ENCODE measurements at regions not wholly inside any gene's neighbourhood (a gene's known extent, or its start where the extent isn't known, plus 50 kb on each side); places are given as distances from the start of the nearest gene placed in this dataset.
"Not testable (repeated sequence)": the region's sequence is repeated elsewhere in the genome, so short reads cannot be mapped to it uniquely, and the experiment has no call there.

DNA sequence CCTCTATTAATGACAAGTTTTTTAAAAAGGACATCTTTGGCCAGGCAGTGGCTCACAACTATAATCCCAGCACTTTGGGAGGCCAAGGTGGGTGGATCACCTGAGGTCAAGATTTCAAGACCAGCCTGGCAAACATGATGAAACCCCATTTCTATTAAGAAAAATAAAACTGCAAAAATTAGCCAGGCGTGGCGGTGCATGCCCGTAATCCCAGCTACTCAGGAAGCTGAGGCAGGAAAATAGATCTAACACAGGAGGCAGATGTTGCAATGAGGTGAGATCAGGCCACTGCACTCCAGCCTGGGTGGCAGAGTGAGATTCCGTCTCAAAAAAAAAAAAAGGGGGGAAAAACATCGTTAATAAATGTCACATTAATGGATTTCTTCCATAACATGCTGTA, 1805.4 kb downstream of the C4orf33 start:
- no peak for DNase-seq

- DNase-seq: no peak
Observed at GRCh38 chr4:130922955-130923354, 1827.0 kb downstream of the C4orf33 start.

- no peak for DNase-seq
Observed at GRCh38 chr4:130955520-130955919, 1859.6 kb downstream of the C4orf33 start.

GRCh38 chr4:130985371-130985770, 1889.4 kb downstream of the C4orf33 start:
- DNase-seq: no peak

- DNase-seq: no peak
Observed at GRCh38 chr4:130995988-130996387, 1900.0 kb downstream of the C4orf33 start.

GRCh38 chr4:131001371-131001770, 1905.4 kb downstream of the C4orf33 start:
- DNase-seq: no peak

DNA sequence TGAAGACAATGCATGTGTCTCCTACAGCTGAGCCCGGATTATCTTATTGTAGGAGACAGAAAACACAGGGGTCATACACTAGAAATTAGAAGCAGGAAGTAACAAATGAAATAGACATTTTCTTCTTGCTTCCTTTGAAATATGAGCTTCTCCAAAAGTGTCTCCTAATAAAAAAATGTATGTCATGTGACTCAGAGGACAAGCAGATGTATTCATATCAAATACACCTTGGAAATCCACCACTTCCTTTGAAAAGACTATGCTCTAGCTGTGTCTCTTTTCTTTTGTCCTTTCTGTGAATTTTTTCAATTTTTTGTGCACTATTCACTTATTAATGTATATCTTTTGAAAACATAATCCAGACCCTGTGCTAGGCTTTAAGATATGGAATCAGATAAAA, 1906.2 kb downstream of the C4orf33 start:
- no peak for DNase-seq

DNA sequence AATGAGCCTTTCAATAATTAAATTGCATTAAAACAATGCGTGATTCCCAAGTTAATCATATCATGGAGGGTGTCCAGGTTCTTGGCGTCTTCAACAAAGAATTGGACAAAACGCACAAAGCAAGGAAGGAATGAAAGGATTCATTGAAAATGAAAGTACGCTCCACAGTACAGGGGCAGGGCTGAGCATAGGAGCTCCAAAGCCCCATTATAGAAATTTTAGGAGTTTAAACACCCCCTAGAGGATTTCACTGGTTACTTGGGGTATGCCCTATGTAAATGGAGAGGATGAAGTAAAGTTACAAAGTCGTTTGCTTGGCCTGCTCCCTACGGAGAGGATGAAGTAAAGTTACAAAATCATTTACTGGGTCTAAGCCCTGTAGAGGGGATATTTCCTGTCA, 1910.4 kb downstream of the C4orf33 start:
- no peak for DNase-seq

DNA sequence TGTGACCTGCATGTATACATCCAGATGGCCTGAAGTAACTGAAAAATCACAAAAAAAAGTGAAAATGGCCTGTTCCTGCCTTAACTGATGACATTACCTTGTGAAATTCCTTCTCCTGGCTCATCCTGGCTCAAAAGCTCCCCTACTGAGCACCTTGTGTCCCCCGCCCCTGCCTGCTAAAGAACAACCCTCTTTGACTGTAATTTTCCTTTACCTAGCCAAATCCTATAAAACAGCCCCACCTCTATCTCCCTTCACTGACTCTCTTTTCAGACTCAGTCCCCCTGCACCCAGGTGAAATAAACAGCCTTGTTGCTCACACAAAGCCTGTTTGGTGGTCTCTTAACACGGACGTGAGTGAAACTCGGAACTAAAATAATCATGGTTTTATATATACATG, 1916.0 kb downstream of the C4orf33 start:
- DNase-seq: not testable (repeated sequence)

GRCh38 chr4:131013226-131013625, 1917.3 kb downstream of the C4orf33 start:
- DNase-seq: no peak

DNA sequence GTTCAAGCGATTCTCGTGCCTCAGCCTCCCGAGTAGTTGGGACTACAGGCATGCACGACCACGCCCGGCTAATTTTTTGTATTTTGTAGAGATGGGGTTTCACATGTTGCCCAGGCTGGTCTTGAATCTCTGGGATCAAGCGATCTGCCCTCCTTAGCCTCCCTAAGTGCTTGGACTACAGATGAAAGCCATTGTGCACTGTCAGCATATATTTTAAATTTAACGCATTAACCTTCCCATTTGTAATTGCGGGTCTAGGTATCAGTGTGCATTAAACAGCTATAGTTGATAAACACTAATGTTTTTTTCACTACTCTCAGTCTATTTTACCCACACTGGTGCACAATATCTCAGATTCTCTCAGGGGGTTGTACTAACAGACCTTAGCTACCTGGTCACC, 1930.8 kb downstream of the C4orf33 start:
- DNase-seq: no peak

DNA sequence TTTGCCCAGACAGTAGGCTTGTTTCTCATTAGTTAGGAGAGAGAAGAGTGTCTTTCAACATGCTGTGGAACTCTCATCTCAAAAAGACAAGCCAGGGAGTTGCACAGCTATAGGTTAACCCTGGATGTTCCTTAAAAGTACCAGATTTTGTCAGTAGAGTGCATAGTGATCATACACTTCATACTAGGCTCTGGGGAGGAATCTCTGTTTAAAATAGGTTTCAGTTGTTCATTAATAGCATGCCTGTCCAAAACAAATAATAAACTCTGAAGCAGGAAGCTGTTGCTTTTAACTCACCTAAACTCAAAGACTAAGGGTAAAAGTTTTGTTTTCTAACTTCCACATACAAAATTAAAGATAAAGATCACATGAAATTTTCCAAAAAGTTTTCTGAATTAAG, 1948.4 kb downstream of the C4orf33 start:
- DNase-seq: no peak

DNA sequence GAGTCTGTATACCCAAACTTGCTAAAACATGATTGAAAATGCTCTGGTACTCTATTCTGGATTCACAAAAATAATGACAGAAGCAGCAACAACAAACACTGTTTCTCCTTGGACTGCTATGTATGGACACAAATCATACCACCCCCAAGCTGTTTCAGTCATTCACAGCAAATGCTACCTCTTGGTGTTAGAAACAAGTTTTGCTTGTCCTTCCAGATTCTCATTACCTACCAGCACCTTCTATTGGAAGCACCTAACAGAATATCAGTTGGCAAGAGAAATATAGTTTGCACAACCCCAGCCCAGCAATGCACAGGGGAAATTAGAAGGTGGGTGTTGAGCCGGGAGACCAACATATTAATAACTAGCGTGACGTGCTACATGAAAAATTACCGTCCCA, 1950.9 kb downstream of the C4orf33 start:
- no peak for DNase-seq

GRCh38 chr4:131052646-131053045, 1956.7 kb downstream of the C4orf33 start:
- no peak for DNase-seq

GRCh38 chr4:131054489-131055019, 1958.6 kb downstream of the C4orf33 start:
- no peak for DNase-seq

- DNase-seq: no peak
Observed at GRCh38 chr4:131061734-131062133, 1965.8 kb downstream of the C4orf33 start.

- no peak for DNase-seq
Observed at GRCh38 chr4:131063878-131064277, 1967.9 kb downstream of the C4orf33 start.

DNA sequence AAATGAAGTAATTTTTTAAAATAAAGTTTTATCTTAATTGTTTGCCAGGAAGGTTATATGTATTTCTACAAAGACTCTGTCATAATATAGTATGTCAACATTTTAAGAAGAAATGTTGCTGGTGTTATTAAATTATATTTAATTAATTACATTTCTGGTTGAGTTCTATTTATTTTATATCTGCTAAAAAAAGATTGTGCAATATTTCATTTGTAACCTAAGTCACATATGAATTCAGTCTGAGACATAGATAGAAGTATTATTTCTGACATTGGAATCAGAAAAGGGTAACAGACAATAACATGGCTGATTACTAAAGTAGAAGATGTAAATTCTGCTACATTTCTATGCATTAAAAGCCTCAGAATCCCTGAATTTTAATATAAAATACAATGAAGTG, 1985.1 kb downstream of the C4orf33 start:
- DNase-seq: no peak

DNA sequence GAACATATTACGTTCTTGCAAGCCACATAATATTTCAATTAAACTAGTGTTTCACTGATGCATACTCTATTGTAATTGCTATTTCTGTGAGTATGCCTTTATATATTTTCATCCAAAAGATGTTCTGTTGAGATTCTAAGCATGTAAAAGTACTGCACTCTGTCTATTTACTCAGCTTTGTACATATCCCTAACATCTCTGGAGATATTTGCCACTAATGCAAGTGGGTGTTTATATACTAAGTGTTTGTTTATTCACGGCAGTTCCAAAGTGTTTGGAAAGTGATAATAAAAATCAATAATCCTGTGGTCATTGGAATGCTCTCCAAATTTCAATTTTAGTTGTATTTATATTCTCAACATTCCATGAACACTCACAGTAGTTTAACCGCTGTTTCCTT, 1989.0 kb downstream of the C4orf33 start:
- no peak for DNase-seq

DNA sequence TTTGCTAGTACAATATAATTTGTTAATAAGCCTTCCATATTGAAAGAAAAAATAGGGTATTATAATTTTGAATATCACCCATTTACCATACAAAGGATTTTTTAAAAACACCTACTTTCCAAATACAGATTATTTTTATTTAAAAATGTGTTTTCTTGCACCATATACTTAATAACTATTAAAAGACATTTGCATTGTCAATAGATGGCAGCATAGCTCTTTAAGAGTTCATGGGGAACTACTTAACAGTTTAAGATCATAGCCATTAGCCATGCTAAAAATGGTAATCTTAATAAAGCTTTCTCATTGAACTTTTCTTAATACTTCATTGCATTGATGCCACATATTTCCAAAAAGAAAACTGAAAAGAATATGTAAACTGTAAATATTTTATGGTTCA, 1995.9 kb downstream of the C4orf33 start:
- DNase-seq: no peak

GRCh38 chr4:131093303-131093702, 1997.4 kb downstream of the C4orf33 start:
- DNase-seq: no peak

GRCh38 chr4:131098976-131099375, 2003.0 kb downstream of the C4orf33 start:
- no peak for DNase-seq

DNA sequence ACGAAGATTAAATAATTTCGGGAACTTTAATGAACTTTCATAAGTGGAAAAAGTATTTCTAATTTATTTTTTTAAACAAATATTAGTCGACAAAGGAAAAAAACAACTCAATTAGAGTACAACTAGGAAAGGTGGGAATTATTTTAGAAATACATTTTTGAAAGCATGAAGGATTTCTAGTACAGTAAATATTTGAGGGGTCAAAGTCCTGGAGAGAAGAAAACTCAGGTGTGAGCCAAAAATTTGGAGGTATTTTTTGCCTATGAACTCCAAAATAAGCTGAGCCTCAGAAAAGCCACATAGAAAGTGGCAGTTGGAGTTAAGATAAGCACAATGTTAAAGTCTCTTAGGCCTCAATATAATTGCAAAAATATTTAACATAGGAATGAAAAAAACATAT, 2017.3 kb downstream of the C4orf33 start:
- no peak for DNase-seq

- no peak for DNase-seq
Observed at GRCh38 chr4:131113704-131114103, 2017.8 kb downstream of the C4orf33 start.

- no peak for DNase-seq
Observed at GRCh38 chr4:131119661-131120060, 2023.7 kb downstream of the C4orf33 start.

- DNase-seq: no peak
Observed at GRCh38 chr4:131137196-131137595, 2011.9 kb upstream of the PCDH10 start.
